Endothelial cell of umbilical vein (primary cell): ENCODE measurements at regions not wholly inside any gene's neighbourhood (a gene's known extent, or its start where the extent isn't known, plus 50 kb on each side); places are given as distances from the start of the nearest gene placed in this dataset.

Experiments
- BruUV-seq: library from RNA; stranded (reverse); fragments of 400-500 nt; replicated peaks from 2 replicates; lab custom pipeline; 2021; lab: Mats Ljungman, UMichigan
- CTCF ChIA-PET: fragments of 300-600, 350-600 bp; sonication (Branson Sonifier 250); formaldehyde crosslinking; loops from one replicate; lab custom pipeline; 2021; ENCODE audit warnings: antibody characterized with exemption, inconsistent platforms; lab: Charles Lee
- POLR2A ChIA-PET: fragments of 300-600, 350-600 bp; sonication (Branson Sonifier 250); formaldehyde crosslinking; loops from one replicate; lab custom pipeline; 2021; ENCODE audit warnings: antibody characterized with exemption, inconsistent platforms; lab: Charles Lee
- DNase-seq: peaks from one replicate; pipeline ENCODE4 v3.0.0-alpha.2; 2011; ENCODE audit warnings: low read depth, low spot score
- FAIRE-seq: peaks from 2 replicates; lab custom pipeline; 2011; peaks lifted over from hg19 to GRCh38; lab: Jason Lieb, UNC
- H2AFZ ChIP-seq: 2 replicates; pipeline ENCODE4 v1.6.0; 2012; ENCODE audit warnings: low read depth, low read length, control low read depth, inconsistent platforms
- H3K27ac ChIP-seq: 2 replicates; pipeline ENCODE4 v1.5.1; 2011; ENCODE audit warnings: low read depth, mild to moderate bottlenecking, control low read depth, low read length, moderate library complexity; ENCODE audit not compliant: insufficient read depth
- H3K27me3 ChIP-seq, 2 experiments: 2 replicates each; pipeline versions ENCODE4 v1.6.0 to v1.6.1; 2011; ENCODE audit warnings: low read length in 2 of 2, mixed read lengths in 1 of 2; ENCODE audit not compliant: control insufficient read depth in 2 of 2, insufficient read depth in 2 of 2
- H3K36me3 ChIP-seq, 2 experiments: 2 replicates in 1 of 2; 3 replicates in 1 of 2; pipeline ENCODE4 v1.5.1; 2011; ENCODE audit warnings: low read length in 2 of 2, mild to moderate bottlenecking in 1 of 2, moderate library complexity in 1 of 2; ENCODE audit not compliant: control insufficient read depth in 2 of 2, insufficient read depth in 2 of 2; ENCODE audit errors: extremely low read depth in 1 of 2
- H3K4me1 ChIP-seq: 3 replicates; pipeline ENCODE4 v1.5.1; 2011; ENCODE audit warnings: mild to moderate bottlenecking, low read length; ENCODE audit not compliant: control insufficient read depth, insufficient read depth; ENCODE audit errors: extremely low read depth
- H3K4me2 ChIP-seq: 2 replicates; pipeline ENCODE4 v1.6.1; 2011; ENCODE audit warnings: low read length, control low read depth, mixed read lengths; ENCODE audit not compliant: insufficient read depth
- H3K4me3 ChIP-seq, 3 experiments: fragments of 200-600 bp in 1 of 3; sonication (generic), shearing (Covaris generic) in 1 of 3; replicated peaks in 1 of 3; 2 replicates each; pipeline ENCODE4 v1.5.1; 2011 to 2016; ENCODE audit warnings: control low read depth in 3 of 3, low read length in 3 of 3, mild to moderate bottlenecking in 2 of 3, inconsistent platforms in 1 of 3, low read depth in 1 of 3, moderate library complexity in 1 of 3; ENCODE audit not compliant: insufficient read depth in 1 of 3
- H3K79me2 ChIP-seq: 2 replicates; pipeline ENCODE4 v1.6.0; 2012; ENCODE audit warnings: low read length, inconsistent platforms; ENCODE audit not compliant: control insufficient read depth, insufficient read depth
- H3K9ac ChIP-seq: replicated peaks from 2 replicates; pipeline ENCODE3; 2011; ENCODE audit warnings: low read length, control low read depth; ENCODE audit not compliant: insufficient read depth; ENCODE audit errors: extremely low read depth
- H3K9me1 ChIP-seq: replicated peaks from 3 replicates; pipeline ENCODE4 v1.6.0; 2011; ENCODE audit warnings: mild to moderate bottlenecking, low read length; ENCODE audit not compliant: control insufficient read depth, insufficient read depth; ENCODE audit errors: extremely low read depth
- H3K9me3 ChIP-seq: replicated peaks from 2 replicates; pipeline ENCODE4 v1.5.1; 2012; ENCODE audit warnings: low read length, inconsistent platforms; ENCODE audit not compliant: control insufficient read depth, insufficient read depth
- H4K20me1 ChIP-seq: replicated peaks from 2 replicates; pipeline ENCODE3; 2011; ENCODE audit warnings: mild to moderate bottlenecking, low read length; ENCODE audit not compliant: control insufficient read depth, insufficient read depth; ENCODE audit errors: extremely low read depth
- CTCF ChIP-seq, 2 donors: IDR thresholded peaks; 1 replicate in 1 of 2; 2 replicates in 1 of 2; pipeline ENCODE4 v1.5.1; 2011; ENCODE audit warnings: low read length in 2 of 2, mild to moderate bottlenecking in 2 of 2, moderate library complexity in 2 of 2, control low read depth in 1 of 2, inconsistent platforms in 1 of 2, low read depth in 1 of 2; ENCODE audit not compliant: insufficient read depth in 1 of 2; ENCODE audit errors: extremely low read depth in 1 of 2
- EZH2 ChIP-seq: IDR thresholded peaks from 2 replicates; pipeline ENCODE4 v1.6.1; 2012; ENCODE audit warnings: borderline replicate concordance, low read depth, mild to moderate bottlenecking, moderate library complexity, low read length, inconsistent platforms; ENCODE audit not compliant: severe bottlenecking
- FOS ChIP-seq: IDR thresholded peaks from 2 replicates; pipeline ENCODE4 v1.6.1; 2011; ENCODE audit warnings: mild to moderate bottlenecking, low read length, moderate library complexity, borderline replicate concordance; ENCODE audit not compliant: insufficient read depth
- GATA2 ChIP-seq: IDR thresholded peaks from 2 replicates; pipeline ENCODE4 v1.7.0; 2011; ENCODE audit warnings: low read depth, mild to moderate bottlenecking, moderate library complexity, mixed read lengths, low read length; ENCODE audit not compliant: insufficient read length, insufficient read depth
- JUN ChIP-seq: IDR thresholded peaks from 2 replicates; pipeline ENCODE4 v1.6.1; 2011; ENCODE audit warnings: borderline replicate concordance, low read depth; ENCODE audit not compliant: insufficient read length, insufficient read depth
- MAX ChIP-seq: IDR thresholded peaks from 2 replicates; pipeline ENCODE4 v1.6.1; 2011; ENCODE audit not compliant: insufficient read depth, insufficient read length
- MYC ChIP-seq: IDR thresholded peaks from one replicate; pipeline ENCODE4 v1.6.1; 2011; ENCODE audit warnings: mild to moderate bottlenecking, low read depth, low read length
- POLR2A ChIP-seq: IDR thresholded peaks from 2 replicates; pipeline ENCODE4 v1.6.1; 2012; ENCODE audit warnings: low read depth, mild to moderate bottlenecking, control low read depth, low read length
- POLR2AphosphoS5 ChIP-seq: IDR thresholded peaks from 2 replicates; pipeline ENCODE4 v1.6.1; 2012; ENCODE audit warnings: low read depth, mild to moderate bottlenecking, control low read depth, low read length, moderate library complexity; ENCODE audit not compliant: insufficient read depth
- dilution Hi-C: fragments of 300-500 bp; cut with MboI; formaldehyde crosslinking; loops from one replicate; pipeline ENCODE4 v1.15.0; 2019; ENCODE audit warnings: low sequenced_read_pairs; ENCODE audit not compliant: extremely low pct_ligation_motif_present
- intact Hi-C: fragments of 100-400 bp; cut with micrococcal nuclease; formaldehyde crosslinking; loops from one replicate; pipeline ENCODE4 v1.10.0; 2022

- Histone ChIP-seq H3K4me3 (no peak overlapping the region), H3K27ac (no peak overlapping the region), H3K36me3 (no peaks in the 10 kb centered on the region), H3K4me1 (no peaks in the 10 kb centered on the region), H3K79me2 (no peaks in the 10 kb centered on the region), H2AFZ (no peak overlapping the region), H4K20me1 (no peaks in the 10 kb centered on the region), H3K9me3 (no peaks in the 10 kb centered on the region), H3K9ac (no peak overlapping the region), H3K9me1 (no peaks in the 10 kb centered on the region), H3K4me2 (no peak overlapping the region), H3K27me3 (no peaks in the 10 kb centered on the region)
- CTCF ChIA-PET = interaction anchor here (1.1 kb wide), 1 partner anchor 13 kb away, joined by 3 read pairs; no protein-coding TSS in a partner anchor
- DNase-seq (no peak), FAIRE-seq (no peak)
- dilution Hi-C loops (no loop called here), intact Hi-C loops (no loop called here)
- no TSS peak for BruUV-seq
- TF ChIP-seq FOS (no peak), MAX (no peak), POLR2A (no peak), EZH2 (no peak), MYC (no peak), POLR2AphosphoS5 (no peak), GATA2 (no peak), JUN (no peak), CTCF (IDR thresholded peaks at IDR 0.05; ENCODE audit: extremely low read depth in 1 of 2, insufficient read depth in 1 of 2, low read depth in 1 of 2, low read length in 2 of 2) (no peak)
- POLR2A ChIA-PET = no interaction called here
Measured at GRCh38 chr16:66045626-66046025, 320.9 kb upstream of the CDH5 start.
